BLaER1 (cell line): ENCODE measurements at regions not wholly inside any gene's neighbourhood (a gene's known extent, or its start where the extent isn't known, plus 50 kb on each side); places are given as distances from the start of the nearest gene placed in this dataset.

Source experiments
- H3K27ac ChIP-seq: shearing (Covaris generic); formaldehyde crosslinking; 2 replicates; pipeline ENCODE4 v1.8.1; 2022
- H3K27me3 ChIP-seq: shearing (Covaris generic); formaldehyde crosslinking; 2 replicates; pipeline ENCODE4 v1.8.1; 2022
- H3K36me3 ChIP-seq: shearing (Covaris generic); formaldehyde crosslinking; 2 replicates; pipeline ENCODE4 v1.8.1; 2022
- H3K4me1 ChIP-seq: shearing (Covaris generic); formaldehyde crosslinking; 2 replicates; pipeline ENCODE4 v1.8.1; 2022
- H3K4me2 ChIP-seq: shearing (Covaris generic); formaldehyde crosslinking; 2 replicates; pipeline ENCODE4 v1.8.1; 2022
- H3K4me3 ChIP-seq: shearing (Covaris generic); formaldehyde crosslinking; 2 replicates; pipeline ENCODE4 v1.8.1; 2022
- H3K9ac ChIP-seq: shearing (Covaris generic); formaldehyde crosslinking; 2 replicates; pipeline ENCODE4 v1.8.1; 2022
- H3K9me3 ChIP-seq: shearing (Covaris generic); formaldehyde crosslinking; 2 replicates; pipeline ENCODE4 v1.8.1; 2022
- H4K20me1 ChIP-seq: shearing (Covaris generic); formaldehyde crosslinking; 2 replicates; pipeline ENCODE4 v1.8.1; 2022
- Cebpa-rat ChIP-seq: shearing (Covaris generic); IDR thresholded peaks from 2 replicates; pipeline ENCODE4 v1.8.1; 2022

GRCh38 chr1:87437663-87438295 is 109.1 kb downstream of the LMO4 start:
- no peak overlapping the region for H3K9ac ChIP-seq
- H3K4me1 ChIP-seq, result no peaks in the 10 kb centered on the region
- H3K27me3 ChIP-seq, result no peaks in the 10 kb centered on the region
- no peak for TF ChIP-seq Cebpa-rat
- H3K36me3 ChIP-seq, result no peaks in the 10 kb centered on the region
- H3K9me3 ChIP-seq, result 0 out of 2 replicates have a peak, but pooled peaks cover under 1% of the 10 kb centered on the region
- H3K4me3 ChIP-seq, result no peak overlapping the region
- H3K27ac ChIP-seq, result no peak overlapping the region
- H4K20me1 ChIP-seq, result no peaks in the 10 kb centered on the region
- H3K4me2 ChIP-seq, result no peak overlapping the region

GRCh38 chr1:87439821-87440220 is 111.1 kb downstream of the LMO4 start:
- no peaks in the 10 kb centered on the region for H3K27me3 ChIP-seq
- H3K4me1 ChIP-seq, result no peaks in the 10 kb centered on the region
- H3K36me3 ChIP-seq, result no peaks in the 10 kb centered on the region
- no peak for TF ChIP-seq Cebpa-rat
- H4K20me1 ChIP-seq, result no peaks in the 10 kb centered on the region
- no peak overlapping the region for H3K4me2 ChIP-seq
- no peak overlapping the region for H3K27ac ChIP-seq
- H3K9me3 ChIP-seq, result peaks cover 20% of the 10 kb centered on the region
- no peak overlapping the region for H3K9ac ChIP-seq
- no peak overlapping the region for H3K4me3 ChIP-seq

GRCh38 chr1:87449348-87449963 is 120.8 kb downstream of the LMO4 start:
- no peaks in the 10 kb centered on the region for H3K27me3 ChIP-seq
- H3K4me3 ChIP-seq, result no peak overlapping the region
- H4K20me1 ChIP-seq, result no peaks in the 10 kb centered on the region
- peak overlapping the region; percentile 62 for H3K27ac ChIP-seq
- H3K4me1 ChIP-seq, result peaks cover 49% of the 10 kb centered on the region
- H3K36me3 ChIP-seq, result no peaks in the 10 kb centered on the region
- H3K9me3 ChIP-seq, result peaks cover 13% of the 10 kb centered on the region
- no peak for TF ChIP-seq Cebpa-rat
- no peak overlapping the region for H3K9ac ChIP-seq
- peak overlapping the region; percentile 65 for H3K4me2 ChIP-seq

GRCh38 chr1:87450136-87450535 is 121.5 kb downstream of the LMO4 start:
- no peak overlapping the region for H3K9ac ChIP-seq
- no peaks in the 10 kb centered on the region for H4K20me1 ChIP-seq
- peak overlapping the region; percentile 65 for H3K4me2 ChIP-seq

GRCh38 chr1:87450615-87451209 is 122.0 kb downstream of the LMO4 start:
- Histone ChIP-seq H4K20me1 (no peaks in the 10 kb centered on the region), H3K36me3 (no peaks in the 10 kb centered on the region), H3K4me1 (peaks cover 49% of the 10 kb centered on the region), H3K9me3 (peaks cover 12% of the 10 kb centered on the region), H3K4me3 (no peak overlapping the region), H3K4me2 (peak overlapping the region; percentile 65), H3K27me3 (no peaks in the 10 kb centered on the region), H3K27ac (no peak overlapping the region), H3K9ac (no peak overlapping the region)
- TF ChIP-seq Cebpa-rat, result no peak

More at GRCh38 chr1:87450136-87450535, 121.5 kb downstream of the LMO4 start:
- Histone ChIP-seq H3K4me3 (no peak overlapping the region), H3K36me3 (no peaks in the 10 kb centered on the region), H3K27me3 (no peaks in the 10 kb centered on the region), H3K9me3 (peaks cover 13% of the 10 kb centered on the region), H3K27ac (no peak overlapping the region), H3K4me1 (peaks cover 49% of the 10 kb centered on the region)
- TF ChIP-seq Cebpa-rat, result no peak

- H3K4me2 ChIP-seq, result peak overlapping the region; percentile 65
- no peaks in the 10 kb centered on the region for H3K36me3 ChIP-seq
- no peaks in the 10 kb centered on the region for H3K27me3 ChIP-seq
- H3K4me3 ChIP-seq, result no peak overlapping the region
- peaks cover 49% of the 10 kb centered on the region for H3K4me1 ChIP-seq
- H3K27ac ChIP-seq, result no peak overlapping the region
- H4K20me1 ChIP-seq, result no peaks in the 10 kb centered on the region
- H3K9ac ChIP-seq, result no peak overlapping the region
- peaks cover 12% of the 10 kb centered on the region for H3K9me3 ChIP-seq
- TF ChIP-seq Cebpa-rat, result no peak
Measured at GRCh38 chr1:87451229-87451920, 122.7 kb downstream of the LMO4 start.

- no peak overlapping the region for H3K27ac ChIP-seq
- H3K9ac ChIP-seq, result no peak overlapping the region
- peaks cover 12% of the 10 kb centered on the region for H3K9me3 ChIP-seq
- no peaks in the 10 kb centered on the region for H4K20me1 ChIP-seq
- no peak overlapping the region for H3K4me2 ChIP-seq
- TF ChIP-seq Cebpa-rat, result no peak
- H3K27me3 ChIP-seq, result no peaks in the 10 kb centered on the region
- no peaks in the 10 kb centered on the region for H3K36me3 ChIP-seq
- H3K4me3 ChIP-seq, result no peak overlapping the region
- peaks cover 49% of the 10 kb centered on the region for H3K4me1 ChIP-seq
Measured at GRCh38 chr1:87452648-87453047, 124.0 kb downstream of the LMO4 start.

- H3K9ac ChIP-seq, result no peak overlapping the region
- H3K36me3 ChIP-seq, result no peaks in the 10 kb centered on the region
- H3K4me1 ChIP-seq, result 0 out of 2 replicates have a peak, but pooled peaks cover 8% of the 10 kb centered on the region
- no peaks in the 10 kb centered on the region for H4K20me1 ChIP-seq
- H3K9me3 ChIP-seq, result peaks cover 25% of the 10 kb centered on the region
- no peak overlapping the region for H3K4me2 ChIP-seq
- no peaks in the 10 kb centered on the region for H3K27me3 ChIP-seq
- H3K4me3 ChIP-seq, result no peak overlapping the region
- TF ChIP-seq Cebpa-rat, result no peak
- no peak overlapping the region for H3K27ac ChIP-seq
Measured at GRCh38 chr1:87457408-87457807, 128.7 kb downstream of the LMO4 start.

GRCh38 chr1:87462894-87463293 is 134.2 kb downstream of the LMO4 start:
- Histone ChIP-seq H3K36me3 (no peaks in the 10 kb centered on the region), H4K20me1 (no peaks in the 10 kb centered on the region), H3K4me1 (no peaks in the 10 kb centered on the region), H3K27ac (no peak overlapping the region), H3K9me3 (0 out of 2 replicates have a peak, but pooled peaks cover 13% of the 10 kb centered on the region), H3K4me2 (no peak overlapping the region), H3K9ac (no peak overlapping the region), H3K4me3 (no peak overlapping the region), H3K27me3 (no peaks in the 10 kb centered on the region)
- no peak for TF ChIP-seq Cebpa-rat
